SW 1271 (cell line): ENCODE measurements at regions not wholly inside any gene's neighbourhood (a gene's known extent, or its start where the extent isn't known, plus 50 kb on each side); places are given as distances from the start of the nearest gene placed in this dataset.
"Not testable (repeated sequence)": the region's sequence is repeated elsewhere in the genome, so short reads cannot be mapped to it uniquely, and the experiment has no call there.

Experiments
- DNase-seq, 2 experiments: peaks; one replicate each; lab custom pipeline; 2025; lab: John Stamatoyannopoulos, UW

- DNase-seq, result not testable (repeated sequence)
Observed at GRCh38 chr10:45056806-45057205, 56.1 kb downstream of the ZNF22 start.

- no peak for DNase-seq
Observed at GRCh38 chr10:45058580-45058979, 57.9 kb downstream of the ZNF22 start.

GRCh38 chr10:45058992-45059561 lies 58.4 kb downstream of the ZNF22 start:
- DNase-seq, result no peak

GRCh38 chr10:45059632-45060031 lies 58.9 kb downstream of the ZNF22 start:
- no peak for DNase-seq

DNA sequence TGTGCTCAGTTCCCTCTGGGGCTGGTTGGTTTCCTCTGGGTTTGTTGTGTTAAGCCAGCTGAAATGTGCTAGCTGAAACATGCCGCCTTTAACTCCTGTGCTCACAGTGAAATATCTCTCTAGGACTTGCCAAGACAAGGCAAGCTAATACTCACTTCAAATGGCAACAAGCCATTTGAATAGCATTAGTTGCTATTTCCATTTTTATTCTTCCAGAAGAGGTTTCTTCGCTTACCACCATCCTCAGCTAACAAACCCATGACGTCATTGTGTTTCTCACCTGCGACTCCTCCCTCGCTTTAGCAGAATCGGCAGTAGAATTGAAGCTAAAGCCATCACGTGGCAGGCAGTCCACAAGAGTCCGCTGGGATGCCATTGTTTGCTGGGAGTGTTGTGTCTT lies 61.3 kb downstream of the ZNF22 start:
- no peak for DNase-seq

GRCh38 chr10:45063591-45064231 lies 63.0 kb downstream of the ZNF22 start:
- DNase-seq, result no peak

- DNase-seq, result no peak
Observed at GRCh38 chr10:45064998-45065397, 64.3 kb downstream of the ZNF22 start.

- no peak for DNase-seq
Observed at GRCh38 chr10:45071043-45071813, 70.5 kb downstream of the ZNF22 start.

- DNase-seq, result no peak
Observed at GRCh38 chr10:45075216-45075615, 74.5 kb downstream of the ZNF22 start.

GRCh38 chr10:45075826-45076380 lies 75.2 kb downstream of the ZNF22 start:
- no peak for DNase-seq

DNA sequence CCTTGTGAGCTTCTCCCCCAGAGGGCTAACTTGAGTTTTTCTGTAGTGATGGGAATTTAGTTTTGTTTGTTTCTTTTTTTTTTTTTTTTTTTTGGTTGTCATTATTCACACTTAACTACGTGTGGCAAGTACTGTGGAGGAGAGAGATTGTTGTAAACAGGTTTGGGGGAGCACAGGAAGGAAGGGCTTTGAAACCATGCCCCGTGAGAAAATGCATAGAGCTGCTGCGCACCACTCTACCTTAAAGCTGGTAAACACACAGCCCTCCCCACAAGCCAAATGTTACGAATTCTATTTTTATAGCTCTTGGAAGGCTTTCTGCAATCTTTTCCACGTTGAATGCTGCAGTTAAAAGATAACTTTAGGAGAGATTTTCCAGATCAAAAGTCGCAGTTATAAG lies 76.2 kb downstream of the ZNF22 start:
- no peak for DNase-seq

DNA sequence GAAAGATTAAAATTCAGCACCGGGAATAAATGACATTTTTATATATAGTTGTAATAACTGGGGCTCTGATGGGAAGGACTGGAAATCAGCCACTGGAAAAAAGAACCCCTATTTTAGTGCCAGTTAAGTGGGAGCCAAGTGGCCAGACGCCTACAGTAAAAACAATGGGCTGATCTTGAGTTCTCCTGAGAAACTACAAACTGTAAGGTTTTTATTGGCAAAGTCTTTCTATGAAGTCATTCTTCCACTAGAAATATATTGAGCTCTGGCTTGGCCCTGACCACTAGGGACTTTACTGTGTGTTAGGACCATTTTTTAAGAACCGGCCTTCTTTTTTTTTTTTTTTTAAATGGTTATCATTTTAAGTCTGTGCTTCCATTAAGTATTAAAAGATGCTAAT lies 79.6 kb downstream of the ZNF22 start:
- no peak for DNase-seq

- DNase-seq, result no peak
Observed at GRCh38 chr10:45082176-45082575, 81.5 kb downstream of the ZNF22 start.

GRCh38 chr10:45091968-45092367 lies 91.2 kb downstream of the ZNF22 start:
- DNase-seq, result no peak

DNA sequence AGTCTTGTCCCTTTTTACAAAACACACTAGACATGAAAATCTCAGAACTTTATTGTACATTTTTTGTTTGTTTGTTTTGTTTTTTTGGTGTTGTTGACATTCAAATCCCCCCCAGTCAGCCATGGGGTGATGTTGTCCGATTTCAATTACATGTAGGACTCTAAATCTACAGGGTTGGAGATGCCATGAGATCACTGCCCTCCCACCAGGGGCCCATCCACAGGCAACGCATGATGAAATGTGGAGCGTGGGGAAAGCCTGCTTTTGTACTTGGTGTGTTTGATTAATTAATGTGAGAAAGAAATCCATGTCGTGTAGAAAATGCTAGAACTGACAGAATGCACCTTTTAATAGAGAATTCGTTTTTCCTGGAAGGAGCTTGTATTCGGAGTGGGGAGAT lies 93.2 kb downstream of the ZNF22 start:
- DNase-seq, result no peak

- DNase-seq, result no peak
Observed at GRCh38 chr10:45095286-45095685, 94.6 kb downstream of the ZNF22 start.

DNA sequence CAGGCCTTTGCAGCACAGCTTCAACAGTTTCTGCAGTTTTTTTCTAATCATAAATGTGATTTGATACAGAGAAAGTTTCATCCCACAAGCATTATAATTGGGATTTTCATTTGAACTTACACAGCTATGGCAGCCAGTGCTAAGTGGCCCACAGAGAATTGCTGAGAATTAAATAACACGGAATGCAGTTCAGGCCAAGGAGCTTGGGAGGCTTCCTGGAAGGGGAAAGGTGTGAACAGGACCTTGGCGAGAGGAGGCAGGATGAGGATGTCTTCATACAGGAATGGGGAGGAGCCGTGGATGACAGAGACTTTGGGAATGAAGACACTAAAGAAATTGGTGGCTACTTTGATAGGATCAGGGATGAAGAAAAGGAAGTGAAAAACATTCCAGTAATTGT lies 95.3 kb downstream of the ZNF22 start:
- DNase-seq, result no peak

- DNase-seq, result no peak
Observed at GRCh38 chr10:45100429-45100828, 99.7 kb downstream of the ZNF22 start.

DNA sequence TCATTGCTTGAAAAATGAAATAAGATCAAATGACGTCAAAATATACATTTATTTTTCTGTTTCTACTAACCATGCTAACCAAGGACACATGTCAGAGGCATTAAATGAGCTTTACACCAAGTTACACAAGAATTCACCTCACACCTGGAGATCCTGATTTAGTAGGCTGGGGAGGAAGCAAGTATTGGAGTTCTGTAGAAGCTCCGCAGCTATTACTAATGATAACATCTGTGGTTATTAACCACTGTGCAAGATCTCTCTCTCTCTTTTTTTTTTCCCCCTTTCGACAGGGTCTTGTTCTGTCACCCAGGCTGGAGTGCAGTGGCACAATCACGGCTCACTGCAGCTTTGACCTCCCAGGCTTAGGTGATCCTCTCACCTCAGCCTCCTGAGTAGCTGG lies 104.0 kb downstream of the ZNF22 start:
- DNase-seq, result no peak

GRCh38 chr10:45105309-45105708 lies 104.6 kb downstream of the ZNF22 start:
- not testable (repeated sequence) for DNase-seq

- DNase-seq, result no peak
Observed at GRCh38 chr10:45106236-45106856, 105.6 kb downstream of the ZNF22 start.

- DNase-seq, result no peak
Observed at GRCh38 chr10:45111509-45111908, 110.8 kb downstream of the ZNF22 start.

DNA sequence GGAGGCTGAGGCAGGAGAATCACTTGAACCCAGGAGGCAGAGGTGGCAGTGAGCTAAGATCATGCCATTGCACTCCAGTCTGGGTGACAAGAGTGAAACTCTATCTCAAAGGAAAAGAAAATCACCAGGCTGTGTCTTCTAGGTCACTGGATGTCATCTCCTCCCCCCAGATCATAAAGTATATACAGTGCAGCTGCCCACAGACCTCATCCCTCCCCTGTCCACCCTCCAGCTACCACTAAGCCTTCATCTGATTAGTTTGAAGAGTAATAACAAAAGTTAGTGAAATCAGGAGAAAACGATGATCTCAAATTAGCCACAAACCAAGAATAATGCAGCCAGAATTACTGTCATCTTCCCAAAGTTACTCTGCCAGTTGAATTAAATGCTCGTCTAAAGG lies 117.2 kb downstream of the ZNF22 start:
- DNase-seq, result not testable (repeated sequence)
